Hepatocyte (in vitro differentiated cells): ENCODE measurements at regions not wholly inside any gene's neighbourhood (a gene's known extent, or its start where the extent isn't known, plus 50 kb on each side); places are given as distances from the start of the nearest gene placed in this dataset.

ENCODE experiments used
- EZH2 ChIP-seq: fragments of 200-600 bp; sonication (generic); IDR thresholded peaks from 2 replicates; pipeline ENCODE4 v1.6.1; 2016; ENCODE audit warnings: antibody characterized with exemption, mild to moderate bottlenecking, borderline replicate concordance
- TF ChIP-seq, protein P1 (sequence below): fragments of 200-600 bp; sonication (generic); IDR thresholded peaks from 2 replicates; pipeline ENCODE4 v1.5.1; 2016; ENCODE audit warnings: antibody characterized with exemption, mild to moderate bottlenecking; ENCODE audit not compliant: poor library complexity

DNA sequence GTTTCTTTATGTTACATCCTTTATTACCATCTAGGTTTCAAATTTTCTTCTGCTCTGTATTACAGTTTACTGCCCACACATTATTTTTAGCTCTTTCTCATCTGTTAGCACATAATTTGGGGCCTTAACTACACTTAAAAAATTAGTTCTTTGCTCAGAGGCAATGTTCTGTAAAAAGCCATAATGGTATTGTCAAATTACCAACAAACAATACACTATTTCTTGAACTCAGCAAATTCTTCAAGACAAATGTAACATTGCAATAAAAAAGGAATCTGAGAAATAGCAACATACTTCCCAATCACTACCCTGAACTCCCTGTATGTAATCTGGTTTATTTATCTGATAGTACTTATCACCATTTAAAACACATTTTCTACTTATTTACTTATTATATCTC, 448.6 kb upstream of the OPRM1 start:
- TF ChIP-seq, protein P1, sequence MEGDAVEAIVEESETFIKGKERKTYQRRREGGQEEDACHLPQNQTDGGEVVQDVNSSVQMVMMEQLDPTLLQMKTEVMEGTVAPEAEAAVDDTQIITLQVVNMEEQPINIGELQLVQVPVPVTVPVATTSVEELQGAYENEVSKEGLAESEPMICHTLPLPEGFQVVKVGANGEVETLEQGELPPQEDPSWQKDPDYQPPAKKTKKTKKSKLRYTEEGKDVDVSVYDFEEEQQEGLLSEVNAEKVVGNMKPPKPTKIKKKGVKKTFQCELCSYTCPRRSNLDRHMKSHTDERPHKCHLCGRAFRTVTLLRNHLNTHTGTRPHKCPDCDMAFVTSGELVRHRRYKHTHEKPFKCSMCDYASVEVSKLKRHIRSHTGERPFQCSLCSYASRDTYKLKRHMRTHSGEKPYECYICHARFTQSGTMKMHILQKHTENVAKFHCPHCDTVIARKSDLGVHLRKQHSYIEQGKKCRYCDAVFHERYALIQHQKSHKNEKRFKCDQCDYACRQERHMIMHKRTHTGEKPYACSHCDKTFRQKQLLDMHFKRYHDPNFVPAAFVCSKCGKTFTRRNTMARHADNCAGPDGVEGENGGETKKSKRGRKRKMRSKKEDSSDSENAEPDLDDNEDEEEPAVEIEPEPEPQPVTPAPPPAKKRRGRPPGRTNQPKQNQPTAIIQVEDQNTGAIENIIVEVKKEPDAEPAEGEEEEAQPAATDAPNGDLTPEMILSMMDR = no peak
- TF ChIP-seq EZH2 = no peak
